Stimulated activated CD8-positive, alpha-beta memory T cell treated with anti-CD3 and anti-CD28 coated beads, Interleukin-2, amount 100 ng/mL, for 1 hour (primary cell): ENCODE measurements at regions not wholly inside any gene's neighbourhood (a gene's known extent, or its start where the extent isn't known, plus 50 kb on each side); places are given as distances from the start of the nearest gene placed in this dataset.

Source experiments
- DNase-seq, 2 donors: peaks; one replicate each; pipeline ENCODE4 v3.0.0-alpha.2; 2020; ENCODE audit warnings: low read depth in 2 of 2

- no peak for DNase-seq
Observed at GRCh38 chr3:17985658-17986347, 243.4 kb upstream of the TBC1D5 start.

GRCh38 chr3:17983106-17983505 lies 240.7 kb upstream of the TBC1D5 start:
- no peak for DNase-seq

GRCh38 chr3:17982211-17982880 lies 239.9 kb upstream of the TBC1D5 start:
- no peak for DNase-seq

GRCh38 chr3:17980863-17981262 lies 238.4 kb upstream of the TBC1D5 start:
- DNase-seq = no peak

- DNase-seq = no peak
Observed at GRCh38 chr3:17979911-17980310, 237.5 kb upstream of the TBC1D5 start.

GRCh38 chr3:17979252-17979651 lies 236.8 kb upstream of the TBC1D5 start:
- DNase-seq = no peak

- no peak for DNase-seq
Observed at GRCh38 chr3:17974206-17974841, 231.9 kb upstream of the TBC1D5 start.

GRCh38 chr3:17972959-17973906 lies 230.8 kb upstream of the TBC1D5 start:
- DNase-seq = no peak

- DNase-seq = no peak
Observed at GRCh38 chr3:17972476-17972875, 230.0 kb upstream of the TBC1D5 start.

- DNase-seq = no peak
Observed at GRCh38 chr3:17972030-17972429, 229.6 kb upstream of the TBC1D5 start.

GRCh38 chr3:17969985-17970568 lies 227.6 kb upstream of the TBC1D5 start:
- no peak for DNase-seq

- DNase-seq = no peak
Observed at GRCh38 chr3:17969244-17969643, 226.8 kb upstream of the TBC1D5 start.

- DNase-seq = no peak
Observed at GRCh38 chr3:17967953-17968607, 225.6 kb upstream of the TBC1D5 start.

- DNase-seq = no peak
Observed at GRCh38 chr3:17967111-17967510, 224.7 kb upstream of the TBC1D5 start.

GRCh38 chr3:17965331-17965730 lies 222.9 kb upstream of the TBC1D5 start:
- DNase-seq = no peak

- DNase-seq = no peak
Observed at GRCh38 chr3:17964108-17964507, 221.7 kb upstream of the TBC1D5 start.

GRCh38 chr3:17955411-17955810 lies 213.0 kb upstream of the TBC1D5 start:
- no peak for DNase-seq

GRCh38 chr3:17954801-17955200 lies 212.4 kb upstream of the TBC1D5 start:
- DNase-seq = no peak

- no peak for DNase-seq
Observed at GRCh38 chr3:17951241-17951640, 208.8 kb upstream of the TBC1D5 start.

GRCh38 chr3:17949101-17949500 lies 206.7 kb upstream of the TBC1D5 start:
- no peak for DNase-seq

- no peak for DNase-seq
Observed at GRCh38 chr3:17947833-17948232, 205.4 kb upstream of the TBC1D5 start.
